Brain pericyte (primary cell): ENCODE measurements at regions not wholly inside any gene's neighbourhood (a gene's known extent, or its start where the extent isn't known, plus 50 kb on each side); places are given as distances from the start of the nearest gene placed in this dataset.
A peak's percentile ranks its signal among the peaks of the same experiment; 100 is the strongest.

ENCODE experiments used
- DNase-seq: peaks from one replicate; pipeline ENCODE4 v3.0.0-alpha.2; 2012; ENCODE audit warnings: low read depth, low spot score

GRCh38 chr5:103674251-103674650 lies 111.7 kb upstream of the NUDT12 start:
- peak; percentile 41 for DNase-seq

GRCh38 chr5:103669615-103670014 lies 107.0 kb upstream of the NUDT12 start:
- DNase-seq: no peak

DNA sequence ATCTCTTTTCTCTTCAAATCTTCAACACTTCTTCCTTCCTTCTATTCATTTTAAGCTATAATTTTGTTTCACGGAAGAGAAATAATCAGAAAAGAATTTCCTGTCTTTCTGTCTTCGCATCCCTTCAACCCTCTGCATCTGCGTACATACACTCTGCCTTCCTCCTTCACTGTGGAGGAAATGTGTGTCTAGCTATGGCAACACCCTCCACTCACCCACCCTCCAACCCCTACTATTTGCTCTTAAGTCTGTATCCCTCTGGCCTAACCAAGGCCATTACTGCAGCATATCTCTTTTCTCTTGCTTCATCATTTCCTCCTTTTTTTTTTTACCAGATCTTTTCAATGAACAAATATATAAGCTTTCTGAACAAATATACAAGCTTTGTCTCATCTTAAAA lies 105.7 kb upstream of the NUDT12 start:
- DNase-seq: no peak

- no peak for DNase-seq
These were observed 104.5 kb upstream of the NUDT12 start for GRCh38 chr5:103667068-103667467.

- DNase-seq: no peak
These were observed 94.7 kb upstream of the NUDT12 start for GRCh38 chr5:103657301-103657700.

- DNase-seq: no peak
These were observed 85.5 kb upstream of the NUDT12 start for GRCh38 chr5:103648086-103648485.

DNA sequence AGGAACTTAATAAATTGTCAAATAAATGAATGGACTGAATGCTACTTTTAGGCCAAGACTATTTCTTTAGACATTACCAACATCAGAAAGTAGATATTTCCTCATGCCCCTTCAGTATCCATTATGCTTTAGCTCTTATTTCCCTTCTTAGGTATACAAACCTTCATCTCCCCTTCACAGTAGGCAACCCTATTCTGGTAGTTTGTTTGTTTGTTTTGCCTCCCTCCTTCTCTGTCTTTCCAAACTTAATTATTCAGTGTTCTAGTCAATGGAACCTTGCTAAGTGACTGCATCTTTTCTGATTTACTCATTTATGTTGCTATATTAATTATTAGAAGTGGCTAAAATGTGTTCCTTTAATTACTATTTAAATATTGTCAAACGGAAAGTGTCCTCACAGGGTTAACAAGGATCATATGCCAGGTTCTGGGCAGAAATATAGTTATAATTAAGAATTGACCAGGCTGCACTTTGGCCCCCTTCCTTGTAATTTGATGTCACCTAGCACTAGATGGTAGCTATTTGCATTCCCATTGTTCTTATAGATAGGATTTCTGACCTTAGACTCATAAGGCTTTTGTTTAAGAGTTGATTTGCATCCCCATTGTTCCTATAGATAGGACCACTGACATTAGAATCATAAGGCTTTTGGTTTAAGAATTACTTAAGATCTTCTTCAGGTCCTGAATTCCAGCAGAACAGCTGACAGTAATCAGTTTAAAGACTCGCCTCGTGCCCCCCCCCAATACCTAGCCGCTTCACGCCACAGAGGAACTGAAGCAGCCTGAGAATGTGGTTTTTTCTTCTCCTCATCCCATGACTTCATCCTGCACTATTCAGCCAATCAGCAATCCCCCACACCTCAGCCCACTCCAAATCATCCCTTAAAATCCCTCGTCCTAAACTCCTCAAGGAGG lies 84.4 kb upstream of the NUDT12 start:
- no peak for DNase-seq

GRCh38 chr5:103645816-103646215 lies 83.2 kb upstream of the NUDT12 start:
- no peak for DNase-seq

DNA sequence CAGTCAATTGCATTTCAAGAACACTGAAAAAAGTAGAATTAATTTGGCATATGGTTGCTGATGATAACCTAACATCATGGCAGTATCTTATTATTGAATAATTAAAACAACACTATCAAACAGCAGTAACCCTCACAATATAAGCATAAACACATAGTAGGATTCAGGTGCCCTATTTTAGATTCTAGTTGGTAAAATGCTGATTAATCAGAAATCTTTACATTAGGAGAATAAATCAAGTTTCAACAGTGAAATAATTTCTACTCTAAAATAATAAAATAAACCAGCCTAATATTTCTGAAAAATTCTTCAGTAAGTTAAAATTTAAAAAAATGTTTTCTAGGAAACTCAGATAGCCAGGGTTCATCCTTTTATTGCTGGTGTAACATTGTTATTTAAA lies 76.4 kb upstream of the NUDT12 start:
- no peak for DNase-seq

DNA sequence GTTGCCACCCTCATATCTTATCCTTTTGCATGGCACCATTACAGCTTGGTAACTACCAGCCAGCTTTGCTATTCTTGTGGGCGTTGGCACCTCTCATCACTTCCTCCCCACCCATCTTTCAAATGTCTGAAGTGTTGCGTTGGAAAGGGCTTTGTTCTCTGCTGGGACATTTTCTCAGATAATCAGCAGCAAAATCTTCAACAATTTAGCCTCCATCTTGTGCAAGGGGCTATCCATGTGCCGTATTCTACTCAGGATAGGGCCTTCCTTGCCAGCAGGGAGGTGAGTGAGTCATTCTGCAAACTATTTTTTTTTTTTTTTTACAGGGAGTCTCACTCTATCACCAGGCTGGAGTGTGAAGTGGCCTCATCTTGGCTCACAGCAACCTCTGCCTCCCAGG lies 62.1 kb upstream of the NUDT12 start:
- DNase-seq: no peak

DNA sequence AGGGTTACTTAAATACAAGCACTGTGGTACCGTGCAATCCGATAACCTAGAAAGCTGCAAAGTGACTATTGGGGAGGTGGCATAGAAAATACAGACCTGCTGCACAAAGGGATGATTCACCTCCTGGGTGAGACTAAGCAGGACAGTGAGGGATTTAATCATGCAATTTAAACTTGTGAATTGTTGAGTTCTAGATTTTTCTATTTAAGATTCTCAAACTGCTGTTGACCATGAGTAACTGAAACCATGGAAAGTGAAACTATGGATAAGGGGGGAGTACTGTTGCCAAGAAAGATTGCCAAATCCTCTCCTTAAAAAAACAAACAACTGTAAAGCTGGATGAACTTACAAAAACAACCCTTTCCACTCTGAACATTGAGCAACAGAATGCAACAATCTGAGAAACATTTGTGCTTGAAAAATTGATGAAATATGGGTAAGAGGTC lies 61.5 kb upstream of the NUDT12 start:
- DNase-seq: peak; percentile 85

- no peak for DNase-seq
These were observed 60.8 kb upstream of the NUDT12 start for GRCh38 chr5:103623425-103623824.

- no peak for DNase-seq
These were observed 59.0 kb upstream of the NUDT12 start for GRCh38 chr5:103621548-103621930.

DNA sequence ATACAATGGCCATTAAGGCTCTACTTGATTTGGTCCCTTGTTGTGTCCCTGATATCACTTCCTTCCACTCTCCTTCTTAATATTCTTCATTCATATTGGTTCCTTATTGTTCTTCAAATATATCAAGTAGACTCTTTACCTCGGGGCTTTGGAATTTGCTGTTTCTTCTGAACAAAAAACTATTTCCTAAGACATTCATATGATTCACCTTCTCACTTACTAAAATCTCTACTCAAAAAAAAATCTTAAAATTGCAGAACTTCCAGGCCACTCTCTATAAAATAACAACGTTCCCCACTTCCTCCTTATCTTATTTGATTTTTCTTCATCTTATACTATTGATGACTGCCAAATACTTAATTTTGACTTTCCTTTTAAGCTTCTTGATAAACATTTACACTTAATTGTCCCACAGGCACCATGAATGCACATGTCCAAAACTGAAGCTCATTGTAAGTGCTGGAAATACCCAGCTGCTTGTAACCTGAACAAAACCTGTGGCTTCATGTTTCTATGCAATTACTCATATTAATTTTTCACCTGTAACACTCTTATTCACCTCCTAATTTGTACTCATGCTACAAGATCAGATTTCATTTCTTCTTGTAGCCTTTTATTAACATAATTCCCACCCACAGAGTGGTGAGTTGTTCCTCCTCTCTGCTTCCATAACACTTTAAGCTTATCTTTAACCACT lies 58.4 kb upstream of the NUDT12 start:
- DNase-seq: no peak

- DNase-seq: no peak
These were observed 55.3 kb upstream of the NUDT12 start for GRCh38 chr5:103617913-103618312.

GRCh38 chr5:103617090-103617489 lies 54.5 kb upstream of the NUDT12 start:
- DNase-seq: no peak

DNA sequence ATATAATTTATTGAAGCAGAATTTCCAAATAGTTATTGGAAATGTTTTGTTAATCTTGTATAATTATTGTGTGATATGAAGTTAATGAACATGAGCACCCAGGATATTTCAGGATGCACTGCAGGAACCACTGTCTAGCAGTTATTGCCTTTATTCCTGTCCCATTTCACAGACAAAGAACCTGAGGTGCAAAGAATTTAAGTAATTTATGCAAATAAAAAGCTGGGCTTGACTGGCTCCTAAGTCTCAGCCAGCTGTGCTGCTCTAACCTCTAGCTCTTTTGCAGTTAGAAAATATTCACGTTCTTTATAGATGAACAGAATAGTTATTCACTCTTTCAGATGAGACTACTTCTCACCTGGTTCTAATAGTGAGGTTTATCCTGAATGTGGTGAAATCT lies 50.0 kb upstream of the NUDT12 start:
- no peak for DNase-seq
